SK-N-SH treated with all-trans-retinoic acid at 6 μM for 48 hours (cell line): ENCODE measurements at regions not wholly inside any gene's neighbourhood (a gene's known extent, or its start where the extent isn't known, plus 50 kb on each side); places are given as distances from the start of the nearest gene placed in this dataset.

Source experiments
- ATAC-seq: fragments of 200-7000 bp; cut with Tn5 transposase; 3 replicates; pipeline ENCODE4 v1.9.1; 2020; ENCODE audit warnings: mild to moderate bottlenecking, moderate library complexity
- ARNTL ChIP-seq: fragments of 450-650 bp; formaldehyde crosslinking; IDR thresholded peaks from 2 replicates; pipeline ENCODE4 v1.5.0; 2020; ENCODE audit warnings: low read depth, mild to moderate bottlenecking, moderate library complexity, borderline replicate concordance
- BACH2 ChIP-seq: fragments of 250-450 bp; sonication (Bioruptor Pico); IDR thresholded peaks from 2 replicates; pipeline ENCODE4 v1.9.0; 2021; ENCODE audit warnings: mild to moderate bottlenecking, borderline replicate concordance
- CSDC2 ChIP-seq: fragments of 250-450 bp; sonication (Bioruptor Pico); IDR thresholded peaks from 2 replicates; pipeline ENCODE4 v1.5.0; 2020; ENCODE audit warnings: mild to moderate bottlenecking, moderate library complexity
- ESRRG ChIP-seq: fragments of 250-450 bp; sonication (Bioruptor Pico); IDR thresholded peaks from 2 replicates; pipeline ENCODE4 v1.6.1; 2021; ENCODE audit warnings: mild to moderate bottlenecking
- GLIS3 ChIP-seq: fragments of 250-450 bp; sonication (Bioruptor Pico); IDR thresholded peaks from 2 replicates; pipeline ENCODE4 v1.5.0; 2020; ENCODE audit warnings: mild to moderate bottlenecking, moderate library complexity
- ISL1 ChIP-seq: fragments of 250-450 bp; sonication (Bioruptor Pico); IDR thresholded peaks from 2 replicates; pipeline ENCODE4 v2.1.2; 2022; ENCODE audit warnings: mild to moderate bottlenecking, moderate library complexity
- OSR1 ChIP-seq: fragments of 250-450 bp; sonication (Bioruptor Pico); IDR thresholded peaks from 2 replicates; pipeline ENCODE4 v1.8.0; 2022; ENCODE audit warnings: moderate library complexity, mild to moderate bottlenecking, inconsistent platforms
- PPARA ChIP-seq: fragments of 250-450 bp; sonication (Bioruptor Pico); IDR thresholded peaks from 2 replicates; pipeline ENCODE4 v1.5.0; 2020; ENCODE audit warnings: mild to moderate bottlenecking, borderline replicate concordance
- RARB ChIP-seq: fragments of 250-450 bp; sonication (Bioruptor Pico); IDR thresholded peaks from 2 replicates; pipeline ENCODE4 v1.8.0; 2021; ENCODE audit warnings: mild to moderate bottlenecking, moderate library complexity
- TCF4 ChIP-seq: fragments of 250-450 bp; sonication (Bioruptor Pico); IDR thresholded peaks from 2 replicates; pipeline ENCODE4 v1.8.0; 2021; ENCODE audit warnings: mild to moderate bottlenecking, moderate library complexity, borderline replicate concordance
- TOX ChIP-seq: fragments of 250-450 bp; sonication (Bioruptor Pico); IDR thresholded peaks from 2 replicates; pipeline ENCODE4 v1.8.0; 2021; ENCODE audit warnings: mild to moderate bottlenecking, moderate library complexity, borderline replicate concordance
- TSHZ2 ChIP-seq: fragments of 250-450 bp; sonication (Bioruptor Pico); IDR thresholded peaks from 2 replicates; pipeline ENCODE4 v1.5.0; 2020; ENCODE audit warnings: mild to moderate bottlenecking, moderate library complexity
- ZC3H10 ChIP-seq: fragments of 250-450 bp; sonication (Bioruptor Pico); IDR thresholded peaks from 2 replicates; pipeline ENCODE4 v1.5.1; 2021; ENCODE audit warnings: mild to moderate bottlenecking, moderate library complexity
- ZFP3 ChIP-seq: fragments of 250-450 bp; sonication (Bioruptor Pico); IDR thresholded peaks from 2 replicates; pipeline ENCODE4 v1.5.0; 2020; ENCODE audit warnings: mild to moderate bottlenecking, moderate library complexity
- ZFP30 ChIP-seq: fragments of 450-650 bp; formaldehyde crosslinking; IDR thresholded peaks from 2 replicates; pipeline ENCODE4 v1.5.0; 2022; ENCODE audit warnings: mild to moderate bottlenecking, moderate library complexity
- ZNF565 ChIP-seq: fragments of 450-650 bp; formaldehyde crosslinking; conservative IDR thresholded peaks from 2 replicates; pipeline ENCODE4 v1.5.0; 2020; ENCODE audit warnings: low read depth, mild to moderate bottlenecking, moderate library complexity
- ZNF70 ChIP-seq: fragments of 450-650 bp; formaldehyde crosslinking; IDR thresholded peaks from 2 replicates; pipeline ENCODE4 v1.5.0; 2020; ENCODE audit warnings: mild to moderate bottlenecking, moderate library complexity
- TF ChIP-seq, protein P1 (sequence below): fragments of 250-450 bp; sonication (Bioruptor Pico); IDR thresholded peaks from 2 replicates; pipeline ENCODE4 v1.5.1; 2020; ENCODE audit warnings: low read depth, mild to moderate bottlenecking, moderate library complexity
- TF ChIP-seq, protein P2 (sequence below): fragments of 250-450 bp; sonication (Bioruptor Pico); IDR thresholded peaks from 2 replicates; pipeline ENCODE4 v1.5.1; 2021; ENCODE audit warnings: mild to moderate bottlenecking, moderate library complexity

- no peak for TF ChIP-seq ESRRG
- no peak for TF ChIP-seq OSR1
- no peak for TF ChIP-seq GLIS3 (CRISPR knock-in tag)
- TF ChIP-seq, all 23 proteins: peak for 0
These were observed 220.7 kb downstream of the PTH2R start (continued) for GRCh38 chr2:208627110-208627884.

- ATAC-seq, result no peak
- TF ChIP-seq ISL1 (CRISPR knock-in tag) (no peak), GLIS3 (CRISPR knock-in tag) (no peak), CSDC2 (CRISPR knock-in tag) (no peak), BACH2 (no peak), ARNTL (CRISPR knock-in tag) (no peak), ZFP30 (CRISPR knock-in tag) (no peak), RARB (no peak), TSHZ2 (CRISPR knock-in tag) (no peak), OSR1 (no peak), ZFP3 (CRISPR knock-in tag) (no peak), PPARA (no peak), ZNF70 (CRISPR knock-in tag) (no peak), TOX (no peak), ZNF565 (CRISPR knock-in tag) (no peak)
- TF ChIP-seq, protein P1, sequence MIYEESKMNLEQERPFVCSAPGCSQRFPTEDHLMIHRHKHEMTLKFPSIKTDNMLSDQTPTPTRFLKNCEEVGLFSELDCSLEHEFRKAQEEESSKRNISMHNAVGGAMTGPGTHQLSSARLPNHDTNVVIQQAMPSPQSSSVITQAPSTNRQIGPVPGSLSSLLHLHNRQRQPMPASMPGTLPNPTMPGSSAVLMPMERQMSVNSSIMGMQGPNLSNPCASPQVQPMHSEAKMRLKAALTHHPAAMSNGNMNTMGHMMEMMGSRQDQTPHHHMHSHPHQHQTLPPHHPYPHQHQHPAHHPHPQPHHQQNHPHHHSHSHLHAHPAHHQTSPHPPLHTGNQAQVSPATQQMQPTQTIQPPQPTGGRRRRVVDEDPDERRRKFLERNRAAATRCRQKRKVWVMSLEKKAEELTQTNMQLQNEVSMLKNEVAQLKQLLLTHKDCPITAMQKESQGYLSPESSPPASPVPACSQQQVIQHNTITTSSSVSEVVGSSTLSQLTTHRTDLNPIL, result no peak
- TF ChIP-seq, protein P2, sequence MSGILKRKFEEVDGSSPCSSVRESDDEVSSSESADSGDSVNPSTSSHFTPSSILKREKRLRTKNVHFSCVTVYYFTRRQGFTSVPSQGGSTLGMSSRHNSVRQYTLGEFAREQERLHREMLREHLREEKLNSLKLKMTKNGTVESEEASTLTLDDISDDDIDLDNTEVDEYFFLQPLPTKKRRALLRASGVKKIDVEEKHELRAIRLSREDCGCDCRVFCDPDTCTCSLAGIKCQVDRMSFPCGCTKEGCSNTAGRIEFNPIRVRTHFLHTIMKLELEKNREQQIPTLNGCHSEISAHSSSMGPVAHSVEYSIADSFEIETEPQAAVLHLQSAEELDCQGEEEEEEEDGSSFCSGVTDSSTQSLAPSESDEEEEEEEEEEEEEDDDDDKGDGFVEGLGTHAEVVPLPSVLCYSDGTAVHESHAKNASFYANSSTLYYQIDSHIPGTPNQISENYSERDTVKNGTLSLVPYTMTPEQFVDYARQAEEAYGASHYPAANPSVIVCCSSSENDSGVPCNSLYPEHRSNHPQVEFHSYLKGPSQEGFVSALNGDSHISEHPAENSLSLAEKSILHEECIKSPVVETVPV, result no peak
These were observed 221.3 kb downstream of the PTH2R start for GRCh38 chr2:208627916-208628315.

- no peak for ATAC-seq
- no peak for TF ChIP-seq CSDC2 (CRISPR knock-in tag)
- no peak for TF ChIP-seq TCF4 (CRISPR knock-in tag)
- TF ChIP-seq RARB, result no peak
- TF ChIP-seq TOX, result no peak
- TF ChIP-seq, all 23 proteins: peak for 0
These were observed 231.5 kb downstream of the PTH2R start for GRCh38 chr2:208638059-208638458.

- no peak for ATAC-seq
- TF ChIP-seq CSDC2 (CRISPR knock-in tag) (no peak), OSR1 (no peak), ISL1 (CRISPR knock-in tag) (no peak), ESRRG (no peak)
- TF ChIP-seq, protein P2, result no peak
These were observed 235.7 kb downstream of the PTH2R start for GRCh38 chr2:208642125-208642779.

DNA sequence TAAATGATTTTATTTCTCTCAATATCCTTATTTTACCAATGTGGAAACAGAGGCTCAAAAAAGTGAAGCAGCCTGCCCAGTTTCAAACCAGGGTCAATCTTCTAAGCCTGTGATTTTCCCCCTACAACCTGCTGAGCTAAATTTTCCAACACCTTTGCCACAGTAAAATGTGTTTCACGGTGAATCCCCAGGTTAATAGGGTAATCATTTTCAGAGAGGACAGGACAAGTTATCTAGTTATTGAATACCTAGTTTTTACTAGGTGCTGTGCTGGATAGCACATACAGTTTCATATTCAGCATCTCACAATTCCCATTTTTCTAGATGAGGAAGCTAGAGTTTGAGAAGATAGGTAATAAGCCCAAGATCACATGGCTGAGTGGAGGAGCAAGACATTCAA, 236.6 kb downstream of the PTH2R start:
- no peak for ATAC-seq
- TF ChIP-seq, protein P1, result no peak
- TF ChIP-seq ZFP30 (CRISPR knock-in tag), result no peak
- no peak for TF ChIP-seq ZNF70 (CRISPR knock-in tag)
- TF ChIP-seq TCF4 (CRISPR knock-in tag), result no peak
- TF ChIP-seq GLIS3 (CRISPR knock-in tag), result no peak
- no peak for TF ChIP-seq OSR1
- no peak for TF ChIP-seq BACH2
- no peak for TF ChIP-seq ZC3H10
- TF ChIP-seq TSHZ2 (CRISPR knock-in tag), result no peak
- no peak for TF ChIP-seq RARB
- no peak for TF ChIP-seq ISL1 (CRISPR knock-in tag)
- no peak for TF ChIP-seq ESRRG
